IPS-20b (cell line): ENCODE measurements at regions not wholly inside any gene's neighbourhood (a gene's known extent, or its start where the extent isn't known, plus 50 kb on each side); places are given as distances from the start of the nearest gene placed in this dataset.

Experiments used
- H3K27ac ChIP-seq: one replicate; pipeline ENCODE4 v1.5.1; 2013; ENCODE audit warnings: low read length
- H3K27me3 ChIP-seq: 2 replicates; pipeline ENCODE4 v1.6.1; 2013; ENCODE audit warnings: mild to moderate bottlenecking, low read length, inconsistent platforms; ENCODE audit not compliant: insufficient read depth
- H3K36me3 ChIP-seq: 2 replicates; pipeline ENCODE4 v1.6.1; 2013; ENCODE audit warnings: low read depth, mild to moderate bottlenecking, inconsistent platforms, low read length, moderate library complexity; ENCODE audit not compliant: insufficient read depth
- H3K4me1 ChIP-seq: 2 replicates; pipeline ENCODE4 v1.6.1; 2013; ENCODE audit warnings: mild to moderate bottlenecking, control low read depth, inconsistent platforms, low read length, moderate library complexity; ENCODE audit not compliant: insufficient read depth
- H3K4me3 ChIP-seq: 2 replicates; pipeline ENCODE4 v1.5.1; 2013; ENCODE audit warnings: mild to moderate bottlenecking, low read length, inconsistent platforms
- H3K9ac ChIP-seq: 2 replicates; pipeline ENCODE4 v1.6.1; 2013; ENCODE audit warnings: low read depth, mild to moderate bottlenecking, inconsistent platforms, low read length, moderate library complexity
- H3K9me3 ChIP-seq: 2 replicates; pipeline ENCODE4 v1.6.1; 2013; ENCODE audit warnings: mild to moderate bottlenecking, low read depth, low read length, inconsistent platforms; ENCODE audit not compliant: insufficient read depth

- H3K27ac ChIP-seq, result no peak overlapping the region
- H3K9ac ChIP-seq, result no peak overlapping the region
- H3K4me1 ChIP-seq, result no peaks in the 10 kb centered on the region
- H3K27me3 ChIP-seq, result no peaks in the 10 kb centered on the region
- no peaks in the 10 kb centered on the region for H3K9me3 ChIP-seq
- no peaks in the 10 kb centered on the region for H3K36me3 ChIP-seq
- no peak overlapping the region for H3K4me3 ChIP-seq
These were observed 629.1 kb downstream of the BCL11A start for GRCh38 chr2:59924346-59924745.

- H3K36me3 ChIP-seq, result no peaks in the 10 kb centered on the region
- no peaks in the 10 kb centered on the region for H3K27me3 ChIP-seq
- no peak overlapping the region for H3K27ac ChIP-seq
- H3K9ac ChIP-seq, result no peak overlapping the region
- H3K4me1 ChIP-seq, result 0 out of 2 replicates have a peak, but pooled peaks cover 4% of the 10 kb centered on the region
- no peak overlapping the region for H3K4me3 ChIP-seq
- no peaks in the 10 kb centered on the region for H3K9me3 ChIP-seq
These were observed 631.0 kb downstream of the BCL11A start for GRCh38 chr2:59922450-59922849.

- no peak overlapping the region for H3K4me3 ChIP-seq
- H3K36me3 ChIP-seq, result no peaks in the 10 kb centered on the region
- 0 out of 2 replicates have a peak, but pooled peaks cover 4% of the 10 kb centered on the region for H3K4me1 ChIP-seq
- H3K9me3 ChIP-seq, result no peaks in the 10 kb centered on the region
- no peak overlapping the region for H3K9ac ChIP-seq
- no peak overlapping the region for H3K27ac ChIP-seq
- H3K27me3 ChIP-seq, result no peaks in the 10 kb centered on the region
These were observed 631.7 kb downstream of the BCL11A start for GRCh38 chr2:59921743-59922142.

- no peaks in the 10 kb centered on the region for H3K27me3 ChIP-seq
- no peaks in the 10 kb centered on the region for H3K9me3 ChIP-seq
- H3K4me3 ChIP-seq, result no peak overlapping the region
- H3K9ac ChIP-seq, result no peak overlapping the region
- no peaks in the 10 kb centered on the region for H3K36me3 ChIP-seq
- no peak overlapping the region for H3K27ac ChIP-seq
- H3K4me1 ChIP-seq, result 0 out of 2 replicates have a peak, but pooled peaks cover 4% of the 10 kb centered on the region
These were observed 632.5 kb downstream of the BCL11A start for GRCh38 chr2:59920961-59921360.

- Histone ChIP-seq H3K9me3 (no peaks in the 10 kb centered on the region), H3K27ac (no peak overlapping the region), H3K4me1 (0 out of 2 replicates have a peak, but pooled peaks cover 4% of the 10 kb centered on the region), H3K9ac (no peak overlapping the region), H3K27me3 (no peaks in the 10 kb centered on the region), H3K4me3 (no peak overlapping the region), H3K36me3 (no peaks in the 10 kb centered on the region)
These were observed 633.1 kb downstream of the BCL11A start for GRCh38 chr2:59920307-59920706.

- 0 out of 2 replicates have a peak, but pooled peaks cover 4% of the 10 kb centered on the region for H3K4me1 ChIP-seq
- H3K27me3 ChIP-seq, result no peaks in the 10 kb centered on the region
- H3K4me3 ChIP-seq, result no peak overlapping the region
- H3K27ac ChIP-seq, result no peak overlapping the region
- no peak overlapping the region for H3K9ac ChIP-seq
- no peaks in the 10 kb centered on the region for H3K36me3 ChIP-seq
- H3K9me3 ChIP-seq, result no peaks in the 10 kb centered on the region
These were observed 633.9 kb downstream of the BCL11A start for GRCh38 chr2:59919579-59919978.

GRCh38 chr2:59912042-59912441, 641.4 kb downstream of the BCL11A start:
- no peak overlapping the region for H3K27ac ChIP-seq
- no peak overlapping the region for H3K9ac ChIP-seq
- H3K27me3 ChIP-seq, result no peaks in the 10 kb centered on the region
- H3K4me3 ChIP-seq, result no peak overlapping the region
- H3K9me3 ChIP-seq, result no peaks in the 10 kb centered on the region
- H3K4me1 ChIP-seq, result no peaks in the 10 kb centered on the region; the same call in 1 of the 2 replicates
- no peaks in the 10 kb centered on the region for H3K36me3 ChIP-seq

- no peak overlapping the region for H3K9ac ChIP-seq
- H3K9me3 ChIP-seq, result no peaks in the 10 kb centered on the region
- no peak overlapping the region for H3K4me3 ChIP-seq
- no peak overlapping the region for H3K27ac ChIP-seq
- H3K4me1 ChIP-seq, result no peaks in the 10 kb centered on the region; the same call in 1 of the 2 replicates
- no peaks in the 10 kb centered on the region for H3K36me3 ChIP-seq
- H3K27me3 ChIP-seq, result no peaks in the 10 kb centered on the region
These were observed 643.3 kb downstream of the BCL11A start for GRCh38 chr2:59910166-59910565.

- no peak overlapping the region for H3K27ac ChIP-seq
- no peaks in the 10 kb centered on the region for H3K9me3 ChIP-seq
- no peaks in the 10 kb centered on the region for H3K27me3 ChIP-seq
- H3K4me1 ChIP-seq, result no peaks in the 10 kb centered on the region; the same call in 1 of the 2 replicates
- H3K9ac ChIP-seq, result no peak overlapping the region
- no peaks in the 10 kb centered on the region for H3K36me3 ChIP-seq
- no peak overlapping the region for H3K4me3 ChIP-seq
These were observed 644.3 kb downstream of the BCL11A start for GRCh38 chr2:59909147-59909546.

GRCh38 chr2:59905731-59906130, 647.7 kb downstream of the BCL11A start:
- no peaks in the 10 kb centered on the region for H3K27me3 ChIP-seq
- H3K9me3 ChIP-seq, result no peaks in the 10 kb centered on the region
- no peak overlapping the region for H3K9ac ChIP-seq
- H3K4me1 ChIP-seq, result no peaks in the 10 kb centered on the region
- H3K36me3 ChIP-seq, result no peaks in the 10 kb centered on the region
- no peak overlapping the region for H3K4me3 ChIP-seq
- H3K27ac ChIP-seq, result no peak overlapping the region

GRCh38 chr2:59903994-59904544, 649.4 kb downstream of the BCL11A start:
- Histone ChIP-seq H3K27ac (no peak overlapping the region), H3K9ac (no peak overlapping the region), H3K36me3 (no peaks in the 10 kb centered on the region), H3K4me3 (no peak overlapping the region), H3K4me1 (no peaks in the 10 kb centered on the region), H3K27me3 (no peaks in the 10 kb centered on the region), H3K9me3 (no peaks in the 10 kb centered on the region)

GRCh38 chr2:59900728-59901452, 652.6 kb downstream of the BCL11A start:
- Histone ChIP-seq H3K36me3 (no peaks in the 10 kb centered on the region), H3K27ac (no peak overlapping the region), H3K27me3 (no peaks in the 10 kb centered on the region), H3K9me3 (no peaks in the 10 kb centered on the region), H3K4me1 (peaks cover 2% of the 10 kb centered on the region; the same call in 1 of the 2 replicates), H3K4me3 (no peak overlapping the region), H3K9ac (no peak overlapping the region)
